ENCODE measurements at regions not wholly inside any gene's neighbourhood (a gene's known extent, or its start where the extent isn't known, plus 50 kb on each side); places are given as distances from the start of the nearest gene placed in this dataset.

GRCh38 chr5:89309268-89309667 lies 426.3 kb upstream of the MEF2C start:
- H3K36me3 ChIP-seq (ENCODE audit: control insufficient read depth in 2 of 2, extremely low read depth in 1 of 2, insufficient read depth in 2 of 2, low read length in 2 of 2), result no peaks in the 10 kb centered on the region
- no peaks in the 10 kb centered on the region for H3K27me3 ChIP-seq (ENCODE audit: control insufficient read depth in 2 of 2, insufficient read depth in 2 of 2, low read length in 2 of 2)
- intact Hi-C loops (cut with micrococcal nuclease), result no loop called here
- no peaks in the 10 kb centered on the region for H3K9me3 ChIP-seq (replicated peaks; ENCODE audit: control insufficient read depth, insufficient read depth, low read length)
- peaks cover 5% of the 10 kb centered on the region for H3K4me1 ChIP-seq (ENCODE audit: control insufficient read depth, extremely low read depth, insufficient read depth, low read length)
- FAIRE-seq (no peak), DNase-seq (ENCODE audit: low read depth, low spot score) (no peak)
- H3K79me2 ChIP-seq (ENCODE audit: control insufficient read depth, insufficient read depth, low read length), result no peaks in the 10 kb centered on the region
- no peak overlapping the region for H3K9ac ChIP-seq (replicated peaks; ENCODE audit: extremely low read depth, insufficient read depth, low read length)
- no peak overlapping the region for H2AFZ ChIP-seq (ENCODE audit: low read depth, low read length)
- H3K4me2 ChIP-seq (ENCODE audit: insufficient read depth, low read length), result no peak overlapping the region
- H3K27ac ChIP-seq (ENCODE audit: insufficient read depth, low read depth, low read length), result no peak overlapping the region
- BruUV-seq (replicated peaks), result no TSS peak
- TF ChIP-seq EZH2 (IDR thresholded peaks at IDR 0.05; ENCODE audit: borderline replicate concordance, low read depth, low read length, severe bottlenecking), result no peak
- TF ChIP-seq, protein P1, sequence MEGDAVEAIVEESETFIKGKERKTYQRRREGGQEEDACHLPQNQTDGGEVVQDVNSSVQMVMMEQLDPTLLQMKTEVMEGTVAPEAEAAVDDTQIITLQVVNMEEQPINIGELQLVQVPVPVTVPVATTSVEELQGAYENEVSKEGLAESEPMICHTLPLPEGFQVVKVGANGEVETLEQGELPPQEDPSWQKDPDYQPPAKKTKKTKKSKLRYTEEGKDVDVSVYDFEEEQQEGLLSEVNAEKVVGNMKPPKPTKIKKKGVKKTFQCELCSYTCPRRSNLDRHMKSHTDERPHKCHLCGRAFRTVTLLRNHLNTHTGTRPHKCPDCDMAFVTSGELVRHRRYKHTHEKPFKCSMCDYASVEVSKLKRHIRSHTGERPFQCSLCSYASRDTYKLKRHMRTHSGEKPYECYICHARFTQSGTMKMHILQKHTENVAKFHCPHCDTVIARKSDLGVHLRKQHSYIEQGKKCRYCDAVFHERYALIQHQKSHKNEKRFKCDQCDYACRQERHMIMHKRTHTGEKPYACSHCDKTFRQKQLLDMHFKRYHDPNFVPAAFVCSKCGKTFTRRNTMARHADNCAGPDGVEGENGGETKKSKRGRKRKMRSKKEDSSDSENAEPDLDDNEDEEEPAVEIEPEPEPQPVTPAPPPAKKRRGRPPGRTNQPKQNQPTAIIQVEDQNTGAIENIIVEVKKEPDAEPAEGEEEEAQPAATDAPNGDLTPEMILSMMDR (IDR thresholded peaks at IDR 0.05; ENCODE audit: extremely low read depth in 1 of 2, insufficient read depth in 1 of 2, low read depth in 1 of 2, low read length in 2 of 2), result no peak
- no peak for TF ChIP-seq FOS (IDR thresholded peaks at IDR 0.05; ENCODE audit: borderline replicate concordance, insufficient read depth, low read length)
- TF ChIP-seq GATA2 (IDR thresholded peaks at IDR 0.05; ENCODE audit: insufficient read depth, insufficient read length, low read depth, low read length), result no peak
- TF ChIP-seq JUN (IDR thresholded peaks at IDR 0.05; ENCODE audit: borderline replicate concordance, insufficient read depth, insufficient read length, low read depth), result no peak
- no peak for TF ChIP-seq POLR2A (IDR thresholded peaks at IDR 0.05; ENCODE audit: low read depth, low read length)
- dilution Hi-C loops (cut with MboI; ENCODE audit: extremely low pct_ligation_motif_present, low sequenced_read_pairs), result no loop called here
- no peak overlapping the region for H3K4me3 ChIP-seq (replicated peaks in 1 of 3; ENCODE audit: insufficient read depth in 1 of 3, low read depth in 1 of 3, low read length in 3 of 3)
- H4K20me1 ChIP-seq (replicated peaks; ENCODE audit: control insufficient read depth, extremely low read depth, insufficient read depth, low read length), result no peaks in the 10 kb centered on the region
- POLR2A ChIA-PET, result no interaction called here
- no peaks in the 10 kb centered on the region for H3K9me1 ChIP-seq (replicated peaks; ENCODE audit: control insufficient read depth, extremely low read depth, insufficient read depth, low read length)
- CTCF ChIA-PET, result no interaction called here

DNA sequence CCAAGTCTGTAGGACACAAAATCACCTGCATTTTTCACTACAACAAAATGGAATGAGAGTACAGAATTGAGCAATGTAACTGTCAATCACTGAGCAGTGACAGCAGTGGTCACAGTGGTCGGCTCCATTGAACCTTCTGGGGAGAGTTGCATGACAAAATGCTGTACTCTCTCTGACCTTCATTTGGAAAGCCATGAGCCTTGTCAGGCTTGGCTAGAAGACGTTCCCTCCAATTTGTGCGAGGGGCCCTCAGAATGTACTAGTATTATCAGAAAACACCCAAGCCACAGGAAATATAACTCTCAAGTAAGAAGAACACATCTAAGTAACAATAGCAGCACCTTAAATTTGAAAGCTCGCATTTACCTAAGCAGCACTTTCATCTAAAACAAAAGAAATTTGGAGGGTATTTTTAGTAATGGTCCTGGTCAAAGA lies 425.6 kb upstream of the MEF2C start:
- POLR2A ChIA-PET, result no interaction called here
- BruUV-seq (replicated peaks), result no TSS peak
- H3K4me2 ChIP-seq (ENCODE audit: insufficient read depth, low read length), result no peak overlapping the region
- H3K9ac ChIP-seq (replicated peaks; ENCODE audit: extremely low read depth, insufficient read depth, low read length), result no peak overlapping the region
- FAIRE-seq (no peak), DNase-seq (ENCODE audit: low read depth, low spot score) (no peak)
- no peaks in the 10 kb centered on the region for H3K9me1 ChIP-seq (replicated peaks; ENCODE audit: control insufficient read depth, extremely low read depth, insufficient read depth, low read length)
- no peaks in the 10 kb centered on the region for H3K9me3 ChIP-seq (replicated peaks; ENCODE audit: control insufficient read depth, insufficient read depth, low read length)
- no peak overlapping the region for H3K4me3 ChIP-seq (replicated peaks in 1 of 3; ENCODE audit: insufficient read depth in 1 of 3, low read depth in 1 of 3, low read length in 3 of 3)
- H2AFZ ChIP-seq (ENCODE audit: low read depth, low read length), result no peak overlapping the region
- dilution Hi-C loops (cut with MboI; ENCODE audit: extremely low pct_ligation_motif_present, low sequenced_read_pairs) (no loop called here), intact Hi-C loops (cut with micrococcal nuclease) (no loop called here)
- no peaks in the 10 kb centered on the region for H3K79me2 ChIP-seq (ENCODE audit: control insufficient read depth, insufficient read depth, low read length)
- CTCF ChIA-PET, result no interaction called here
- H3K36me3 ChIP-seq (ENCODE audit: control insufficient read depth in 2 of 2, extremely low read depth in 1 of 2, insufficient read depth in 2 of 2, low read length in 2 of 2), result no peaks in the 10 kb centered on the region
- H3K4me1 ChIP-seq (ENCODE audit: control insufficient read depth, extremely low read depth, insufficient read depth, low read length), result no peaks in the 10 kb centered on the region
- H3K27ac ChIP-seq (ENCODE audit: insufficient read depth, low read depth, low read length), result no peak overlapping the region
- no peak for TF ChIP-seq POLR2AphosphoS5 (IDR thresholded peaks at IDR 0.05; ENCODE audit: insufficient read depth, low read depth, low read length)
- TF ChIP-seq EZH2 (IDR thresholded peaks at IDR 0.05; ENCODE audit: borderline replicate concordance, low read depth, low read length, severe bottlenecking), result no peak
- no peak for TF ChIP-seq POLR2A (IDR thresholded peaks at IDR 0.05; ENCODE audit: low read depth, low read length)
- TF ChIP-seq FOS (IDR thresholded peaks at IDR 0.05; ENCODE audit: borderline replicate concordance, insufficient read depth, low read length), result no peak
- TF ChIP-seq, protein P1 (IDR thresholded peaks at IDR 0.05; ENCODE audit: extremely low read depth in 1 of 2, insufficient read depth in 1 of 2, low read depth in 1 of 2, low read length in 2 of 2), result no peak
- TF ChIP-seq JUN (IDR thresholded peaks at IDR 0.05; ENCODE audit: borderline replicate concordance, insufficient read depth, insufficient read length, low read depth), result no peak
- H3K27me3 ChIP-seq (ENCODE audit: control insufficient read depth in 2 of 2, insufficient read depth in 2 of 2, low read length in 2 of 2), result no peaks in the 10 kb centered on the region
- H4K20me1 ChIP-seq (replicated peaks; ENCODE audit: control insufficient read depth, extremely low read depth, insufficient read depth, low read length), result no peaks in the 10 kb centered on the region

Data from endothelial cell of umbilical vein (primary cell).